HG03108 (cell line): ENCODE measurements at regions not wholly inside any gene's neighbourhood (a gene's known extent, or its start where the extent isn't known, plus 50 kb on each side); places are given as distances from the start of the nearest gene placed in this dataset.
"Not testable (repeated sequence)": the region's sequence is repeated elsewhere in the genome, so short reads cannot be mapped to it uniquely, and the experiment has no call there.

ENCODE experiments used
- ATAC-seq: cut with Tn5 transposase; IDR thresholded peaks from one replicate; pipeline ENCODE4 v1.9.1; 2021; ENCODE audit warnings: moderate library complexity; ENCODE audit not compliant: unreplicated experiment

- no peak for ATAC-seq
Observed at GRCh38 chr5:167063788-167064187, 1227.7 kb upstream of the WWC1 start.

- ATAC-seq = no peak
Observed at GRCh38 chr5:167064198-167064776, 1227.2 kb upstream of the WWC1 start.

GRCh38 chr5:167065794-167066193 lies 1225.7 kb upstream of the WWC1 start:
- ATAC-seq = no peak

GRCh38 chr5:167071981-167072610 lies 1219.3 kb upstream of the WWC1 start:
- ATAC-seq = no peak

- no peak for ATAC-seq
Observed at GRCh38 chr5:167081561-167081960, 1209.9 kb upstream of the WWC1 start.

GRCh38 chr5:167096816-167097215 lies 1194.6 kb upstream of the WWC1 start:
- ATAC-seq = no peak

GRCh38 chr5:167104351-167104750 lies 1187.1 kb upstream of the WWC1 start:
- ATAC-seq = no peak

- ATAC-seq = no peak
Observed at GRCh38 chr5:167105941-167106340, 1185.5 kb upstream of the WWC1 start.

- no peak for ATAC-seq
Observed at GRCh38 chr5:167107684-167108083, 1183.8 kb upstream of the WWC1 start.

- not testable (repeated sequence) for ATAC-seq
Observed at GRCh38 chr5:167108266-167108665, 1183.2 kb upstream of the WWC1 start.

- no peak for ATAC-seq
Observed at GRCh38 chr5:167112556-167112955, 1178.9 kb upstream of the WWC1 start.

- no peak for ATAC-seq
Observed at GRCh38 chr5:167122267-167122666, 1169.2 kb upstream of the WWC1 start.

- ATAC-seq = no peak
Observed at GRCh38 chr5:167123126-167123525, 1168.3 kb upstream of the WWC1 start.

- ATAC-seq = no peak
Observed at GRCh38 chr5:167128581-167128980, 1162.9 kb upstream of the WWC1 start.

GRCh38 chr5:167140548-167141291 lies 1150.7 kb upstream of the WWC1 start:
- no peak for ATAC-seq

- no peak for ATAC-seq
Observed at GRCh38 chr5:167143716-167144115, 1147.7 kb upstream of the WWC1 start.

- no peak for ATAC-seq
Observed at GRCh38 chr5:167145841-167146240, 1145.6 kb upstream of the WWC1 start.

GRCh38 chr5:167147879-167148278 lies 1143.6 kb upstream of the WWC1 start:
- no peak for ATAC-seq

- no peak for ATAC-seq
Observed at GRCh38 chr5:167150661-167151060, 1140.8 kb upstream of the WWC1 start.

GRCh38 chr5:167152561-167152960 lies 1138.9 kb upstream of the WWC1 start:
- no peak for ATAC-seq

- no peak for ATAC-seq
Observed at GRCh38 chr5:167155387-167156005, 1135.9 kb upstream of the WWC1 start.

GRCh38 chr5:167156446-167156845 lies 1135.0 kb upstream of the WWC1 start:
- ATAC-seq = no peak
